Osteoblast (primary cell): ENCODE measurements at regions not wholly inside any gene's neighbourhood (a gene's known extent, or its start where the extent isn't known, plus 50 kb on each side); places are given as distances from the start of the nearest gene placed in this dataset.

Source experiments
- DNase-seq: peaks from one replicate; pipeline ENCODE4 v3.0.0; 2011; ENCODE audit warnings: low spot score, mixed read lengths; ENCODE audit not compliant: insufficient read length; ENCODE audit errors: missing footprints
- H2AFZ ChIP-seq: 2 replicates; pipeline ENCODE4 v1.6.0; 2011; ENCODE audit warnings: mild to moderate bottlenecking, low read length
- H3K27ac ChIP-seq: 2 replicates; pipeline ENCODE4 v1.5.1; 2011; ENCODE audit warnings: mild to moderate bottlenecking, low read depth, low read length, moderate library complexity
- H3K27me3 ChIP-seq: 2 replicates; pipeline ENCODE4 v1.6.0; 2012; ENCODE audit warnings: mild to moderate bottlenecking, control low read depth, inconsistent platforms, low read length, moderate library complexity; ENCODE audit not compliant: insufficient read depth
- H3K36me3 ChIP-seq: 2 replicates; pipeline ENCODE4 v1.5.1; 2011; ENCODE audit warnings: mild to moderate bottlenecking, low read length, control low read depth, moderate library complexity; ENCODE audit not compliant: insufficient read depth
- H3K4me1 ChIP-seq: 2 replicates; pipeline ENCODE4 v1.5.1; 2011; ENCODE audit warnings: mild to moderate bottlenecking, low read length, control low read depth, moderate library complexity; ENCODE audit not compliant: insufficient read depth
- H3K4me2 ChIP-seq: 2 replicates; pipeline ENCODE4 v1.6.0; 2011; ENCODE audit warnings: mild to moderate bottlenecking, low read length; ENCODE audit not compliant: insufficient read depth
- H3K4me3 ChIP-seq: fragments of 200-600 bp; sonication (generic); 3 replicates; pipeline ENCODE4 v1.5.1; 2012; ENCODE audit warnings: mild to moderate bottlenecking, low read length, inconsistent platforms; ENCODE audit not compliant: insufficient read depth
- H3K79me2 ChIP-seq: 2 replicates; pipeline ENCODE4 v1.6.0; 2012; ENCODE audit warnings: mild to moderate bottlenecking, low read length, control low read depth, inconsistent platforms; ENCODE audit not compliant: insufficient read depth
- H3K9me3 ChIP-seq: 2 replicates; pipeline ENCODE4 v1.5.1; 2011; ENCODE audit warnings: low read depth, low read length, control low read depth
- H4K20me1 ChIP-seq: 2 replicates; pipeline ENCODE4 v1.6.0; 2012; ENCODE audit warnings: mild to moderate bottlenecking, low read length, control low read depth; ENCODE audit not compliant: insufficient read depth
- CTCF ChIP-seq: IDR thresholded peaks from 2 replicates; pipeline ENCODE4 v1.5.1; 2011; ENCODE audit warnings: mild to moderate bottlenecking, low read depth, low read length, moderate library complexity; ENCODE audit errors: extremely low read depth

- Histone ChIP-seq H3K79me2 (no peaks in the 10 kb centered on the region), H3K4me2 (no peak overlapping the region), H3K36me3 (no peaks in the 10 kb centered on the region), H3K4me3 (no peak overlapping the region), H3K9me3 (no peaks in the 10 kb centered on the region), H3K27ac (no peak overlapping the region), H3K4me1 (no peaks in the 10 kb centered on the region), H3K27me3 (no peaks in the 10 kb centered on the region), H4K20me1 (no peaks in the 10 kb centered on the region), H2AFZ (no peak overlapping the region)
- no peak for DNase-seq
- no peak for TF ChIP-seq CTCF
These were observed 1584.4 kb upstream of the LRRTM3 start for GRCh38 chr10:65341323-65341925.

GRCh38 chr10:65342245-65342644 lies 1583.6 kb upstream of the LRRTM3 start:
- Histone ChIP-seq H3K4me3 (no peak overlapping the region), H3K36me3 (no peaks in the 10 kb centered on the region), H3K27ac (no peak overlapping the region), H3K4me2 (no peak overlapping the region), H2AFZ (no peak overlapping the region), H3K9me3 (no peaks in the 10 kb centered on the region), H3K27me3 (no peaks in the 10 kb centered on the region), H3K4me1 (no peaks in the 10 kb centered on the region), H3K79me2 (no peaks in the 10 kb centered on the region), H4K20me1 (no peaks in the 10 kb centered on the region)
- no peak for DNase-seq
- TF ChIP-seq CTCF = no peak

GRCh38 chr10:65346466-65346865 lies 1579.4 kb upstream of the LRRTM3 start:
- H3K79me2 ChIP-seq = no peaks in the 10 kb centered on the region

GRCh38 chr10:65348637-65349036 lies 1577.2 kb upstream of the LRRTM3 start:
- no peak for DNase-seq
- Histone ChIP-seq H3K4me3 (no peak overlapping the region), H3K27ac (no peak overlapping the region), H2AFZ (no peak overlapping the region), H3K4me1 (no peaks in the 10 kb centered on the region), H3K27me3 (no peaks in the 10 kb centered on the region), H3K36me3 (no peaks in the 10 kb centered on the region), H3K79me2 (no peaks in the 10 kb centered on the region), H3K4me2 (no peak overlapping the region), H3K9me3 (no peaks in the 10 kb centered on the region), H4K20me1 (no peaks in the 10 kb centered on the region)
- no peak for TF ChIP-seq CTCF

More at GRCh38 chr10:65346466-65346865, 1579.4 kb upstream of the LRRTM3 start:
- Histone ChIP-seq H2AFZ (no peak overlapping the region), H3K4me3 (no peak overlapping the region), H3K4me1 (no peaks in the 10 kb centered on the region), H3K36me3 (no peaks in the 10 kb centered on the region), H3K27ac (no peak overlapping the region), H4K20me1 (no peaks in the 10 kb centered on the region), H3K4me2 (no peak overlapping the region), H3K9me3 (no peaks in the 10 kb centered on the region), H3K27me3 (no peaks in the 10 kb centered on the region)
- no peak for DNase-seq
- no peak for TF ChIP-seq CTCF
